Upper lobe of left lung (tissue), 6 donors: ENCODE measurements at regions not wholly inside any gene's neighbourhood (a gene's known extent, or its start where the extent isn't known, plus 50 kb on each side); places are given as distances from the start of the nearest gene placed in this dataset.
A peak's percentile ranks its signal among the peaks of the same experiment; 100 is the strongest.

ENCODE experiments used
- ATAC-seq, 2 donors: fragments of 200-7000 bp; cut with Tn5 transposase; one replicate each; pipeline ENCODE4 v1.9.1; 2022; ENCODE audit warnings: mild to moderate bottlenecking in 2 of 2, moderate library complexity in 2 of 2; ENCODE audit not compliant: low FRiP score in 2 of 2
- DNase-seq, 2 donors: peaks; one replicate each; pipeline ENCODE4 v3.0.0-alpha.2; 2019 to 2020
- H3K27ac ChIP-seq, 4 donors: fragments of 200-600 bp; sonication (generic); one replicate each; pipeline ENCODE4 v1.5.1; 2016 to 2019
- H3K27me3 ChIP-seq, 4 donors: fragments of 200-600 bp; sonication (generic); one replicate each; pipeline ENCODE4 v1.5.1; 2017 to 2019
- H3K36me3 ChIP-seq, 4 donors: fragments of 200-600 bp; sonication (generic); one replicate each; pipeline ENCODE4 v1.5.1; 2016 to 2019
- H3K4me1 ChIP-seq, 4 donors: fragments of 200-600 bp; sonication (generic); one replicate each; pipeline ENCODE4 v1.5.1; 2018 to 2019
- H3K4me3 ChIP-seq, 4 donors: fragments of 200-600 bp; sonication (generic); one replicate each; pipeline ENCODE4 v1.5.1; 2017 to 2019; ENCODE audit warnings: mild to moderate bottlenecking in 2 of 4, moderate library complexity in 1 of 4
- H3K9me3 ChIP-seq, 4 donors: fragments of 200-600 bp; sonication (generic); one replicate each; pipeline ENCODE4 v1.5.1; 2018 to 2019
- CTCF ChIP-seq, 6 experiments: fragments of 450-650 bp in 4 of 6; fragments of 200-600 bp in 2 of 6; sonication (generic) in 2 of 6; IDR thresholded peaks; one replicate each; pipeline ENCODE4 v1.5.1; 2016 to 2019; ENCODE audit warnings: antibody characterized with exemption in 6 of 6
- EP300 ChIP-seq, 4 donors: sonication (generic); formaldehyde crosslinking; IDR thresholded peaks; one replicate each; pipeline ENCODE4 v1.5.1; 2017; ENCODE audit warnings: antibody characterized with exemption in 4 of 4, control low read depth in 2 of 4
- POLR2A ChIP-seq, 4 donors: fragments of 450-650 bp; IDR thresholded peaks; one replicate each; pipeline ENCODE4 v1.5.1; 2016 to 2017; ENCODE audit warnings: antibody characterized with exemption in 4 of 4, mild to moderate bottlenecking in 2 of 4
- POLR2AphosphoS5 ChIP-seq, 2 donors: sonication (generic); formaldehyde crosslinking; IDR thresholded peaks; one replicate each; pipeline ENCODE4 v1.5.1; 2017; ENCODE audit warnings: antibody characterized with exemption in 2 of 2
- WGBS, 2 donors: methylation state at CpG; one replicate each; pipeline ENCODE4 v1.1.5; 2017 to 2018; 5-methylcytosine and 5-hydroxymethylcytosine counted together
- donor health status: DM: no; HTN: no; CAD: no; lungs with moderate emphysema.
- donor health status: DM: no; HTN: yes; CAD: no; lungs with severe emphysema.

GRCh38 chr1:243917177-243917862 is 67.3 kb upstream of the AKT3 start:
- no peak for TF ChIP-seq POLR2A (IDR thresholded peaks at IDR 0.05)
- TF ChIP-seq CTCF (IDR thresholded peaks at IDR 0.05) = no peak
- TF ChIP-seq POLR2AphosphoS5 (IDR thresholded peaks at IDR 0.05) = no peak
- TF ChIP-seq EP300 (IDR thresholded peaks at IDR 0.05) = no peak
- Histone ChIP-seq H3K4me1 (peaks cover 11 to 19% (median 14%) of the 10 kb centered on the region in 4 donors), H3K4me3 (peak overlapping the region; percentile 29 to 52 (median 44)), H3K9me3 (no peaks in the 10 kb centered on the region), H3K36me3 (no peaks in the 10 kb centered on the region), H3K27ac (no peak overlapping the region), H3K27me3 (peaks cover 0 to 7% (median 0%) of the 10 kb centered on the region in 4 donors)
- WGBS, 2 donors = 2 to 4% methylated on average over 22 to 51 of the region's 58 CpGs
- DNase-seq = peak in 1 of 2 donors; percentile 87
- ATAC-seq = peak; percentile 64 to 90

- no peaks in the 10 kb centered on the region for H3K36me3 ChIP-seq
- H3K4me3 ChIP-seq = no peak overlapping the region
- 58 to 61% methylated on average over 4 of the region's 4 CpGs for WGBS, 2 donors
- H3K4me1 ChIP-seq = peaks cover 11 to 19% (median 14%) of the 10 kb centered on the region in 4 donors
- no peak for TF ChIP-seq CTCF (IDR thresholded peaks at IDR 0.05)
- TF ChIP-seq POLR2AphosphoS5 (IDR thresholded peaks at IDR 0.05) = no peak
- TF ChIP-seq EP300 (IDR thresholded peaks at IDR 0.05) = no peak
- DNase-seq (no peak), ATAC-seq (no peak)
- H3K27me3 ChIP-seq = peaks cover 0 to 7% (median 0%) of the 10 kb centered on the region in 4 donors
- H3K27ac ChIP-seq = no peak overlapping the region
- no peaks in the 10 kb centered on the region for H3K9me3 ChIP-seq
Measured at GRCh38 chr1:243916160-243916559, 66.1 kb upstream of the AKT3 start.

GRCh38 chr1:243912347-243912746 is 62.3 kb upstream of the AKT3 start:
- no peaks in the 10 kb centered on the region for H3K9me3 ChIP-seq
- no peak overlapping the region for H3K27ac ChIP-seq
- peaks cover 0 to 7% (median 0%) of the 10 kb centered on the region in 4 donors for H3K27me3 ChIP-seq
- no peak for TF ChIP-seq CTCF (IDR thresholded peaks at IDR 0.05)
- no peak for TF ChIP-seq POLR2A (IDR thresholded peaks at IDR 0.05)
- TF ChIP-seq EP300 (IDR thresholded peaks at IDR 0.05) = no peak
- no peak for TF ChIP-seq POLR2AphosphoS5 (IDR thresholded peaks at IDR 0.05)
- H3K36me3 ChIP-seq = no peaks in the 10 kb centered on the region
- H3K4me1 ChIP-seq = peaks cover 7 to 10% (median 9%) of the 10 kb centered on the region in 4 donors
- H3K4me3 ChIP-seq = no peak overlapping the region
- 76 to 88% methylated on average over 2 of the region's 2 CpGs for WGBS, 2 donors
- ATAC-seq = no peak
- no peak for DNase-seq

GRCh38 chr1:243910607-243911006 is 60.6 kb upstream of the AKT3 start:
- Histone ChIP-seq H3K36me3 (no peaks in the 10 kb centered on the region), H3K4me3 (no peak overlapping the region), H3K27me3 (no peaks in the 10 kb centered on the region), H3K9me3 (no peaks in the 10 kb centered on the region), H3K4me1 (no peaks in the 10 kb centered on the region), H3K27ac (no peak overlapping the region)
- no peak for TF ChIP-seq EP300 (IDR thresholded peaks at IDR 0.05)
- TF ChIP-seq POLR2AphosphoS5 (IDR thresholded peaks at IDR 0.05) = no peak
- no peak for TF ChIP-seq POLR2A (IDR thresholded peaks at IDR 0.05)
- TF ChIP-seq CTCF (IDR thresholded peaks at IDR 0.05) = no peak
- ATAC-seq (peak in 1 of 2 donors; percentile 26), DNase-seq (no peak)
- 69 to 70% methylated on average over 6 of the region's 6 CpGs for WGBS, 2 donors

- no peak for TF ChIP-seq POLR2AphosphoS5 (IDR thresholded peaks at IDR 0.05)
- no peak for TF ChIP-seq CTCF (IDR thresholded peaks at IDR 0.05)
- no peak for TF ChIP-seq POLR2A (IDR thresholded peaks at IDR 0.05)
- TF ChIP-seq EP300 (IDR thresholded peaks at IDR 0.05) = no peak
- 79 to 89% methylated on average over 4 of the region's 4 CpGs for WGBS, 2 donors
- ATAC-seq (no peak), DNase-seq (no peak)
- Histone ChIP-seq H3K27ac (no peak overlapping the region), H3K4me1 (no peaks in the 10 kb centered on the region), H3K4me3 (no peak overlapping the region), H3K27me3 (no peaks in the 10 kb centered on the region), H3K9me3 (no peaks in the 10 kb centered on the region), H3K36me3 (no peaks in the 10 kb centered on the region)
Measured at GRCh38 chr1:243903895-243904294, 53.9 kb upstream of the AKT3 start.
